ENCODE measurements at regions not wholly inside any gene's neighbourhood (a gene's known extent, or its start where the extent isn't known, plus 50 kb on each side); places are given as distances from the start of the nearest gene placed in this dataset.
"Not testable (repeated sequence)": the region's sequence is repeated elsewhere in the genome, so short reads cannot be mapped to it uniquely, and the experiment has no call there.

DNA sequence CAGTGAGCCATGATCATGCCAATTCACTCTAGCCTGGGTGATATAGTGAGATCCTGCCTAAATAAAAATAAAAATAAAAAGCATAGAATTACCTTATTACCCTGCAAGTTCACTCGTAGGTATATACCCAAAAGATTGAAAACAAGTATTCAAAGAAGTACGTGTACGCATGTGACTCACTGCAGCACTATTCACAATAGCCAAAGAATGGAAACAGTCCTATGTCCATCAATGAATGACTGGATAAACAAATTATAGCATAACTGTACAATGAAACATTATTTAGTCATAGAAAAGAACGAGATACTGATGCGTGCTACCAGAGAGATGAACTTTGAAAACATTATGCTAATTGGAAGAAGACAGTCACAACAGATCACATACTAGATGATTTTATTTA, 204.6 kb upstream of the DIAPH2 start:
- H3K4me3 ChIP-seq: no peak overlapping the region
- H3K27ac ChIP-seq: no peak overlapping the region

DNA sequence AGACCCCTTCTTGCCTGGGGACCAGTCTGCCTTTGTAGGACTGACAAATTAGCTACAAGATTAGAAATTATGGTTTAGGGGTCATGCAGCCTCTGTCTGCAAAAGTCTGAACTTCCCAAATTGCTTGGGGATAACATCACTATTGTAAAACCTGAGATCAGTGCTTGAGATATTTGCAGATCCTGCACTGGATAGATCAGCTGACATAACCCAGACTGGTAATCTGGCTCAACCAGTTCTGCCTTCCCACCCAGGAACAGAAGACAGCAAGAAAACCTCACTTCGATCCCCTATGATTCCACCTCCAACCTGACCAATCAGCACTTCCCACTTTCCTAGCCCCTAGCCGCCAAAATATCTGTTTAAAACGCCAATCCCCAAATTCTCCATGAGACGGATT, 202.8 kb upstream of the DIAPH2 start:
- no peak overlapping the region for H3K27ac ChIP-seq
- H3K4me3 ChIP-seq: no peak overlapping the region

DNA sequence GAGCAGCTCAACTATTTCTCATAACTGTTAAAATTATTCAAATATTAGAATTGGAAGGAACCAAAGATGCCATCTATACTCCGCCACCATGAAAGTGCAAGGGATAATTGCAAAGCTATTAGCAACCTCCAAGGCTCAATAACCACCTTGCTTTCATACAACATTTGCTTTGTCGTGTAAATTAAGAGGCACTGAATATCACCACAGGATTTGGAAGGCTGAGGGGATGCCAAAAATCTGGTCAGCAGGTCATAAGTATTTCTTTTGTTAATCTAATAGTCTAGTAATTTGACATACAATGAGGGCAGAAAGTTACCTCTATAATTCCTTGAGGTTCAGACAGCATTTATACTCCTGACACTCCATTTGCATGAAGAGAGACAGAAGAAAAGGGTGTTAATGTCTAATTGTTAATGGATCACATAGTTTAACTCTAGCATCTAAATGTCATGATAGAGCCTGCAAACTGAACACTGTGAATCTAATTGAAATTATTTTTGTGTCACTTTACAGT, 200.9 kb upstream of the DIAPH2 start:
- no peak overlapping the region for H3K27ac ChIP-seq
- H3K4me3 ChIP-seq: no peak overlapping the region

DNA sequence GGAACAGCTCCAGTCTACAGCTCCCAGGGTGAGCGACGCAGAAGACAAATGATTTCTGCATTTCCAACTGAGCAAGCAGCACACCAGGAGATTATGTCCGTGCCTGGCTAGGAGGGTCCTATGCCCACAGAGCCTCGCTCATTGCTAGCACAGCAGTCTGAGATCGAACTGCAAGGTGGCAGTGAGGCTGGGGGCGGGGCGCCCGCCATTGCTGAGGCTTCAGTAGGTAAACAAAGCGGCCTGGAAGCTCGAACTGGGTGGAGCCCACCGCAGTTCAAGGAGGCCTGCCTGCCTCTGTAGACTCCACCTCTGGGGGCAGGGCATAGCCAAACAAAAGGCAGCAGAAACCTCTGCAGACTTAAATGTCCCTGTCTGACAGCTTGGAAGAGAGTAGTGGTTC, 198.0 kb upstream of the DIAPH2 start:
- not testable (repeated sequence) for H3K27ac ChIP-seq, H3K4me3 ChIP-seq

DNA sequence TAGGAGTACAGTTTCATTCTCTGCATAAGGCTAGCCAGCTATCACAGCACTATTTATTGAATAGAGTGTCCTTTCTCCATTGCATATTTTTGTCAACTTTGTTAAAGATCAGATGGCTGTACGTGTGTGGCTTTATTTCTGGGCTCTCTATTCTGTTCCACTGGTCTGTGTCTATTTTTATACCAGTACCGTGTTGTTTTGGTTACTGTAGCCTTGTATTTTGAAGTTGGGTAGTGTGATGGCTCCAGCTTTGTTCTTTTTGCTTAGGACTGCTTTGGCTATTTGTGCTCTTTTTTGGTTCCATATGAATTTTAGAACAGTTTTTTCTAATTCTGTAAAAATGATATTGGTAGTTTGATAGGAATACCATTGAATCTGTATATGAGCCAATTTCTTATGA, 182.1 kb upstream of the DIAPH2 start:
- Histone ChIP-seq H3K4me3 (no peak overlapping the region), H3K27ac (no peak overlapping the region)

DNA sequence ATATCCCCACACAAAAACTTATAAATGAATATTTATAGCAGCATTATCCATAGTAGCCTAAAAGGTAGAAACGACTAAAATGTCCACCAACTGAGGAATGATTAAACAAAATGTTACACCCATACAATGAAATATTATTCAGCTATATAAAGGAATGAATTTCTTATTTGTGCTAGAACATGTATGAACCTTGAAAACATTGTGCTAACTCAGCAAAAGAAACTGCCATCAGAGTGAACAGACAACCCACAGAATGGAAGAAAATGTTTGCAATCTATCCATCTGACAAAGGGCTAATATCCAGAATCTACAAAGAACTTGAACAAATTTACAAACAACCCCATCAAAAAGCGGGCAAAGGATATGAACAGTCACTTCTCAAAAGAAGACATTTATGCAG, 155.3 kb upstream of the DIAPH2 start:
- H3K27ac ChIP-seq, H3K4me3 ChIP-seq: not testable (repeated sequence)

DNA sequence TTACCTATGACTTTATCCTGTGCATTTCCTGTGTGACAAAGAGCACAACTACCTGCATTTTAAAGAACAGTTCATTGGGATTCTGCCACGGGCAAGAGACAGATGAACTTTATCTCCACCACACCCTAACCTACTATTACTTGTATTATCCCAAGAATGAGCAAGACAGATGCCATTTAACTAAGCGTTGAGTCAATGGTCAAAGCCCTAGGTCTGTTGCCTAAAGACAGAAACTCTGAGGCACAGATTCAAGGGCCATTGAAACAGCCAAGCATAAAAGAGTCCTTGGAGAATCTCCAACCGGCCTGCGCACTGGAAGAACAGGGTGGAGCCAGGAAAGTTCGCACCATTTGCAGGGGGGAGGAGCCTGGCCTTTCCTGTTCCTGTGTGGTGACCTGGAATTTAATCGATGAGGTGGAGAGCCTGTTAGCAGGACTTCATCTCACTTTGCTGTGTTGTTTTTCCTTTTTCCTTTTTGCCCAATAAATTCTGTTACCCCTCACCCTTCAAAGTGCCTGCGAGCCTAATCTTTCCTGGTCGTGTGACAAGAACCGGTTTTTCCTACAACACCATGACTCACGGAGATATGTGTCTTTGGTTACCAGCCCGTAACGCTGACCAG, 146.4 kb upstream of the DIAPH2 start:
- no peak overlapping the region for H3K4me3 ChIP-seq
- no peak overlapping the region for H3K27ac ChIP-seq

DNA sequence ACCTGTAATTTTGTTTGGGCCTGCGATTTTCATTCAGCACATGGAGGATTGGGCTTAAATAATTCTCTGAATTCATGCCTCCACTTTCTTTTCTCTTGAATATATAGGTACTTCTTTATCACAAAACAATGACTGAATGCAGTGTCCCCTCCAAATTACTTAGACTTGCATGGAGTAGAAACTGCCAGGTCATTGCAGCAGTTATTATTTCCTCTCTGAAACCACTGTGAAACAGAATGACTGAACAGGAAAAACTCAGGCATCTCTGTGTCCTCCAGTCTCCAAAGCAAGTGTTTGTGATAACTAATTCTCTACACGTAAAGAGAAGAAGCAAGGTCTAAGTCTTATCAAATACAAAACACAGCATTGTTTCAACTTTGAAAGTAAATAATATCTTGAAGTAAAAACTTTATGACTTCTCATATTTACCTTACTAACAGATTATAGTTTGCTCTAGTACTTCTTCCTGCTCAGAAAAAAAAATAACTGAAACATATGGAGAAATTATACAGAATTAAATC, 144.5 kb upstream of the DIAPH2 start:
- Histone ChIP-seq H3K4me3 (no peak overlapping the region), H3K27ac (no peak overlapping the region)

DNA sequence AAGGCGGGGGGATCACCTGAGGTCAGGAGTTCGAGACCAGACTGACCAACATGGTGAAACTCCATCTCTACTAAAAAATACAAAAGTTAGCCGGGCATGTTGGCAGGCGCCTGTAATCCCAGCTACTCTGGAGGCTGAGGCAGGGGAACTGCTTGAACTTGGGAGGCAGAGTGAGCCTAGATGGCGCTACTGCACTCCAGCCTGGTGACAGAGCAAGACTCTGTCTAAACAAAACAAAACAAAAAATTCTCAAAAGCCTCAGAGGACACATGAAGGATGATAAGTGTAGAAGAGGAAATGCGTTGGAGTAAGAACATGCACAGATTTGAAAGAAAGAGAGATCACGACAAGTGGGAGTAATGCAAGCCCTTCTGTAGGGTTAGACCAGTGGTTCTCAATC, 138.4 kb upstream of the DIAPH2 start:
- not testable (repeated sequence) for H3K27ac ChIP-seq, H3K4me3 ChIP-seq

DNA sequence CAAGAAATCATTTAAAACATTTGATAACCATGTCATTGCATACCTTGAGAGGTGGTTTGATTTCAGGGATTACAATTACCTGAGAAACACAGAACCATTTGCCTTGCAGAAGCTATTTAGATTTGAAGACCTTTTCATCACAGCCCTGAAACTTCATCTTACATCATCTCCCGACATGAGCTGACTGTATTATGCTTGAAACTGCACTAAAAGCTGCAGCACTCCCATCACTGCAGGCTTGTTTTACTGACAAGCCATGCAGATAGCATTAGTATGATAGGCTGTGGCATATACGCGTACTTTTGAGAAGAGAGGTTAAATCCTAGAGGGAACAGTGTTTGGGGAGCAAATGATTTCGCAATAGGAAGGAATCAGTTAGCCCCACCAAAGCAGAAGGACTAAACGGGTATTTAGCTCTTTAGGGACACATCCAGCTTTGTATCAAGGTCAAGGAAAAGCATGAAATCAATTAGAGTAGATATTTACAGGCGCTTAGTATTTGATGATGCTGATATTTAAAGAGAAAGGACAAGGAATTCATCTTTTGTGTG, 133.2 kb upstream of the DIAPH2 start:
- Histone ChIP-seq H3K27ac (no peak overlapping the region), H3K4me3 (no peak overlapping the region)

DNA sequence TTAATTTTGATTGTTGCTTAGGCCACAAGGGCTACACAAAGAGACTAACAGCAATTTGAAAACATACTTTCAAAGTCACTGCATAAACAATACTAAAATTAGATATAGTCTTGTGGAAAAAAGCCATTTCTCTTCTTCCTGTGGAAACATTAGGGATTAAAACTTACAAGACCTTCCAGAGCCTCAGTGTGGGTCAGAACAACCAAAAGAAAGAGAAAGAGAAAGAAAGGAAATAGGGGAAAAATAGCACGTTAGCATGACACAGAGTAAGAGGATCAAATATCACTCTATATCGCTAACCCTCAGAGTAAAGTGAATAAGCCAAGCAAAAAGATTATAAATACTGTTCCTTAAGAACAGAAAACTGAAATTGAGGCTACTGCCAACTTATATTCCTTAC, 127.8 kb upstream of the DIAPH2 start:
- H3K27ac ChIP-seq: no peak overlapping the region

DNA sequence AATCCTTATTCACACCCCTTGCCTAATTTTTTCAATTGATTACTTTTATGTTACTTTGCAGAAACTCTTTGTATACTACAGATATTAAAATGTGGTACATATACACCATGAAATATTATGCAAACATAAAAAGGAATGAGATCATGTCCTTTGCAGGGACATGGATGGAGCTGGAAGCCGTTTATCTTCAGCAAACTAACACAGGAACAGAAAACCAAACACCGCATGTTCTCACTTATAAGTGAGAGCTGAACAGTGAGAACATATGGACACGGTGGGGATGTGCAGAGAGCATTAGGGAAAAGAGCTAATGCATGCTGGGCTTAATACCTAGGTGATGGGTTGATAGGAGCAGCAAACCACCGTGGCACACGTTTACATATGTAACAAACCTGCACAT, 123.5 kb upstream of the DIAPH2 start:
- not testable (repeated sequence) for H3K4me3 ChIP-seq, H3K27ac ChIP-seq

More for the DNA sequence above, 127.8 kb upstream of the DIAPH2 start:
- no peak overlapping the region for H3K4me3 ChIP-seq

DNA sequence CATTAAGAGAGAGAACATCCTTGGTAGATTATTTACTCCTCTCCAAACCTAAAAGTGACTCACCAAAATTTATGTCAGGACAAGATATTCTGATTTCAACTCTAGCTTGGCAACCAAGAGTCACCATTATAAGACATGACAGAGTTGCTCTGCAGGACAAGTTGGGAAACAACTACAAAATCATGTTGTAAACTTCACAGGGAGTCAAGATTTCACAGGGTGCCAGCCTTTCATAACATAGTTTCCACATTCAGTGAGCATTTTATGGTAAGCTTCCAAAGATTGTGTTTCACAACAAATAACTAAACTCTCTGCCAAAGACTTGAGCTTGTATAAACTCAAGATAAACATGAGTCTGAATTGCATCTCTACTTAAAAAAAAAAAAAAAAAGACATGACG, 121.0 kb upstream of the DIAPH2 start:
- Histone ChIP-seq H3K27ac (peak overlapping the region in 4 of 21 experiments; percentile 10 to 56 (median 26)), H3K4me3 (no peak overlapping the region)

DNA sequence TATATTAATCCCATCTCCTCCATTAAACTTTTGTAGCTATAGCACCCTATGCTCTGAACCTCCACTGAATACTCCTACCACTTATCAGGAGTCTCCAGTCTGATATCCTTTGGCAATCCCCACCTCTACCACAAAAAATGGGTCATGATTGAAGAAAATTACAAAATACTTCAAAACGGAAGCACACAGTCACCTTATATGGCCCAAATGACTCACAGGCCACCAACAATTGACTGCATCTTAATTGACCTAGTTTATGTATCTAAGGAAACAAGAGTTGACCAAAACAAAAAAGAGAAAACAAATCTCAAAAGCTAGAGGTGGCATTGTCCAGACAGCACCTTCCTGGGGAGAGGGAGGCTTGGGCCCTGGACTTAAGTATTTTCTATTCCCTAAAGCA, 120.0 kb upstream of the DIAPH2 start:
- Histone ChIP-seq H3K4me3 (no peak overlapping the region), H3K27ac (peak overlapping the region in 5 of 21 experiments; percentile 0 to 61 (median 43))

DNA sequence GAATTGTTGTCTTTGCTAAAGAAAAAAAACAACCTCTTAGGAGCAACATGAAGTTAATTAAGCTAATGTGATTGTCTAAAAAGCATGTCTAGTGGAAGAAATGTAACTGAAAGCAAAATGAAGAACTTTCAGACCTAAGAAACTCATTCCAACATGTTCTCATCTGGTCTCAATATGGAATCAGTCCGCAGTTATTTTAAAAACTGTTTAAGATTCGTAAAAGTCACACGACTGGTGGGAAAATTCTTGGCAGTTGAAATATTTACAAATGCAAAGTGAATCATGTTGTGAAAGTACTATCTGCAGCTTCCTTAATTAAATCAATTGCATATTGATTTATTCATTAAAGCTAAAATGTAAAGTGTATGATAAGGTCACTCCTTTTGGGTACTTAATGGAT, 117.8 kb upstream of the DIAPH2 start:
- no peak overlapping the region for H3K27ac ChIP-seq
- H3K4me3 ChIP-seq: no peak overlapping the region

DNA sequence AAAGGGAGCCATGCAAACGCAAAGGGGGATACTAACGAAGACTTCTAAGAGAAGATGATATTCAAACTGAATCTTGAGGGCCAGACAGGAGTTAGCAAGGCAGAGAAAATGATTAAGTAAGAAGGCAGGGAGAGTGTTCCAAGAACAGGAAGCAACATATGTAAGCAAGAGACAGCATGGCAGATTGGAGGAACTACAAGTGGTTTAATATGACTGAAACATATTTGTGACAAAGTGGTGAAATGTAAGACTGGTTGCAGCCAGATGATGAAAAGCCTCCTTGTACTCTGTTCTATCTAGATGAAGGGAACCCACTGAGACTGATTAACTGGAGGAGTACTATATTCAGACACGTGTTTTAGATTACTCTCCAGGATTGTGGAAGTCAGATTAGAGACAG, 116.6 kb upstream of the DIAPH2 start:
- Histone ChIP-seq H3K4me3 (no peak overlapping the region), H3K27ac (no peak overlapping the region)

DNA sequence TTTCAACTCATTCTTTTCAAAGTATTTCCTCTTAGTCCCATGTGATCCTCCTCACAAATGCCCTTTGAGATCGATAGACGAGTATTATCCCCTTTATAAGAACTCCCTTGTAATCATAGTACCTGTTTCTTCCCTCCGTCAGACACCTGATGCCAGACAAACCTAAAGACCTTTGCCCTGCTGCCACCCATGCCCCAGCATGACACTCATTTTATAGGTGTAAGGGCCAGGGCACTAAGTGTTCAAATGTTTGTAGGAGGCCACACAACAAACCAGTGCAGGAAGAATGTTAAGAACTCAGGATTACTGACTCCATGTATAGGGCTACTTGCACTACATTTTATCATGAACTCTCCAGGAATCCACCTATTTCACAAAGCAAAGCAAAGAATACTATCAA, 115.6 kb upstream of the DIAPH2 start:
- no peak overlapping the region for H3K4me3 ChIP-seq
- H3K27ac ChIP-seq: no peak overlapping the region

DNA sequence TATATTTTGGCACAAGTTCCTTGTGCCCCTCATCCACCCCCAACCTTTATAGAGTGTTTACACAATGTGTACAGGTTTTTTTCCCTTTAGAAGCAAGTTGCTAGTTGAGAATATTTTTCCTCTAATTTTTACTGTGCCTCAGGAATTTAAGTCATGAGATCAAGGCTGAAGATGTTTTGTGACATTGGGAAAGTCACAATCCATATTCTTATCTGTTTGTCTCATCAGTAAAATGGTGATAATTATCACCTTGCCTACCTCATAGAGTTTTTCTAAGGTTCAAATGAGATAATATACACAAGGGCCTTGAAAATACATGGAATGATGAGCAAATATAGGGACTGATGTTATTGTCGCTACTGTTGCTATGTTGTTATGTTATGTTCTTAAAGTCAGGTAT, 109.6 kb upstream of the DIAPH2 start:
- no peak overlapping the region for H3K27ac ChIP-seq
- H3K4me3 ChIP-seq: no peak overlapping the region

DNA sequence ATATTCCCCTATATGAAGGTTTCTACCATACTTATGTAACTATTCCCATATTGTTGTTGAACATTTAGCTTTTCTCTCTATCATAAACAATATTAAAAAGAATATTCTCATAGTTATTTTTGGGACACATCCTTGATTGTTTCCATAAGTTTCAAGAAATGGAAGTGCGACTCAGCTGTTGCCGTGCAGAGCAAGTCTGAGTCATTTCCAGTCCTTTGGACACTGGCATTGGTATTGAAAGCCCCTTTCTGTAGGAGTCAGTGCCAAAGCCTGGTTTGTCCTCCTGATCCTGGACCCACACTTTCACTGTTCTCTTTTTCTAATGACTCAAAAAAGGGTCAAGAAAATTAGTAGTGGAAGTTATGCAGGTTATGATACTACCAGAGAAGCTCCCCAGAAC, 108.3 kb upstream of the DIAPH2 start:
- no peak overlapping the region for H3K4me3 ChIP-seq

DNA sequence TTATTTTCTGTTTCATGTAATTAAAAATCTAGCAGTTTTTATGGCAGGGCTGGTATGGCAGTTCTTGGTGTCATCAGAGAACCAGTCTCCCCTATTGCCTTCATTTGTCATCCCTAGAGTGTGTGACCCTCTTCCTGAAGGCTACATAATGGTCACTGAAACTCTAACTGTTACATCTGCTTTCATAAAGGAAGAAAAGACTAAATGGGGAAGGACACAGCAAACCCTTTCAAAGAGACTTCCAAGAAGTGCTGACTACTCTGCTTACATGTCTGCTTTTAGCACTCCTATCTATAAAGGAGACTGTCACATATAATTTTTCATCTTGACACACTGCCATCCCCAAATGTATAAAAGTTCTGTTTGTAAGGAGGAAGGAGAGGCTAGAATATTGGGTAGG, 105.9 kb upstream of the DIAPH2 start:
- Histone ChIP-seq H3K27ac (no peak overlapping the region), H3K4me3 (no peak overlapping the region)

More for the DNA sequence above, 108.3 kb upstream of the DIAPH2 start:
- H3K27ac ChIP-seq: no peak overlapping the region

DNA sequence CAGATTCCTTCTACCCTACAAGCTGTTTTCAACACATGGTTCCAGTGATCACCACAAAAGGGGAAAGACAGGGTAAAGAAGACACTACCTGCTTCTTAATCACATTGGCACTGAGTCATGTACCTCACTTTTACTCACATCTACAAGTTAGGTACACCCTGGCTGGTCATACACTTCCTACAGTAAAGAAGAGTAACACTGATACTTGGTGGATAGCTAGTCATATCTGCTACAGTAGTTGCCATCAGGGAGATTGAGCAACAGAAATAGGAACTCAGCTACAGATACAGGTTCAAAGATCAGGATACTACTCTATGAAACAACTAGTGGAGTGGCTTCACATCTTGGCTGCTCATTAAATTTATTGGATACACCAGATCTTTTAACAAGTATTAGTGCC, 105.4 kb upstream of the DIAPH2 start:
- Histone ChIP-seq H3K4me3 (no peak overlapping the region), H3K27ac (no peak overlapping the region)

DNA sequence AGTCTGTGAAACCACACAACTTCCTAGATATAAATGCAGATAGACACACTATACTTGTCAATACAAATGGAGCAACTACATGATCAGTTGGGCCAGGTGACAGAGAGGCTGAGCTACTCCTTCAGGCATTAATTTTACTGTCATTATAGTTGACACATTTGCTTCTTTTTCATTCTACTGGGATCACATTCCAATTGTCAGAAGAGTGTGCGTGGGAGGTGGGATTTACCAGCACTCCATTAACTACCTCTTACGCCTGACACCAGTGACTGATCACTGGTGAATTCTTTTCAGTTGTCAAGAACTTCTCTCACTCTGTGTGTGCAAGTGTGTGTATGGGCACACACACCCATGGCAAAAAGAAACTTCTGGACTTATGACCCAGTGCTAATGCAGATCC, 94.2 kb upstream of the DIAPH2 start:
- no peak overlapping the region for H3K4me3 ChIP-seq
- H3K27ac ChIP-seq: no peak overlapping the region
